Stimulated activated CD4-positive, alpha-beta T cell treated with anti-CD3 and anti-CD28 coated beads, Interleukin-15, amount 100 ng/mL, for 48 hours (primary cell): ENCODE measurements at regions not wholly inside any gene's neighbourhood (a gene's known extent, or its start where the extent isn't known, plus 50 kb on each side); places are given as distances from the start of the nearest gene placed in this dataset.
"Not testable (repeated sequence)": the region's sequence is repeated elsewhere in the genome, so short reads cannot be mapped to it uniquely, and the experiment has no call there.

Experiments used
- DNase-seq, 2 donors: peaks; one replicate each; pipeline ENCODE4 v3.0.0-alpha.2; 2020; ENCODE audit warnings: low read depth in 2 of 2

- DNase-seq, result no peak
Measured at GRCh38 chr15:35695003-35695402, 149.0 kb upstream of the DPH6 start.

- DNase-seq, result no peak
Measured at GRCh38 chr15:35696767-35697231, 150.8 kb upstream of the DPH6 start.

- no peak for DNase-seq
Measured at GRCh38 chr15:35697549-35698299, 151.8 kb upstream of the DPH6 start.

- no peak for DNase-seq
Measured at GRCh38 chr15:35698331-35698730, 152.4 kb upstream of the DPH6 start.

GRCh38 chr15:35698966-35699575 is 153.1 kb upstream of the DPH6 start:
- DNase-seq, result no peak

- not testable (repeated sequence) for DNase-seq
Measured at GRCh38 chr15:35700091-35700593, 154.2 kb upstream of the DPH6 start.

GRCh38 chr15:35701402-35702046 is 155.6 kb upstream of the DPH6 start:
- no peak for DNase-seq

GRCh38 chr15:35702946-35703495 is 157.1 kb upstream of the DPH6 start:
- DNase-seq, result no peak

- DNase-seq, result no peak
Measured at GRCh38 chr15:35705030-35705883, 159.3 kb upstream of the DPH6 start.

GRCh38 chr15:35705884-35706585 is 160.1 kb upstream of the DPH6 start:
- no peak for DNase-seq

GRCh38 chr15:35712956-35713355 is 167.0 kb upstream of the DPH6 start:
- no peak for DNase-seq

GRCh38 chr15:35713733-35714132 is 167.8 kb upstream of the DPH6 start:
- no peak for DNase-seq

GRCh38 chr15:35717721-35718120 is 171.8 kb upstream of the DPH6 start:
- no peak for DNase-seq

GRCh38 chr15:35720019-35720418 is 174.1 kb upstream of the DPH6 start:
- no peak for DNase-seq

- no peak for DNase-seq
Measured at GRCh38 chr15:35720984-35721383, 175.0 kb upstream of the DPH6 start.

GRCh38 chr15:35721751-35722150 is 175.8 kb upstream of the DPH6 start:
- DNase-seq, result no peak

- DNase-seq, result no peak
Measured at GRCh38 chr15:35722501-35722900, 176.5 kb upstream of the DPH6 start.

- DNase-seq, result no peak
Measured at GRCh38 chr15:35723120-35723847, 177.3 kb upstream of the DPH6 start.

- no peak for DNase-seq
Measured at GRCh38 chr15:35723852-35724251, 177.9 kb upstream of the DPH6 start.

GRCh38 chr15:35724626-35725025 is 178.7 kb upstream of the DPH6 start:
- no peak for DNase-seq
